ENCODE measurements at regions not wholly inside any gene's neighbourhood (a gene's known extent, or its start where the extent isn't known, plus 50 kb on each side); places are given as distances from the start of the nearest gene placed in this dataset.

GRCh38 chr13:22871231-22871630 lies 309.5 kb upstream of the SGCG start:
- TF ChIP-seq CTCF (conservative IDR thresholded peaks at IDR 0.05; ENCODE audit: low read length) (no peak), EZH2phosphoT487 (IDR thresholded peaks at IDR 0.05; ENCODE audit: borderline replicate concordance) (no peak)
